ENCODE measurements at regions not wholly inside any gene's neighbourhood (a gene's known extent, or its start where the extent isn't known, plus 50 kb on each side); places are given as distances from the start of the nearest gene placed in this dataset.

DNA sequence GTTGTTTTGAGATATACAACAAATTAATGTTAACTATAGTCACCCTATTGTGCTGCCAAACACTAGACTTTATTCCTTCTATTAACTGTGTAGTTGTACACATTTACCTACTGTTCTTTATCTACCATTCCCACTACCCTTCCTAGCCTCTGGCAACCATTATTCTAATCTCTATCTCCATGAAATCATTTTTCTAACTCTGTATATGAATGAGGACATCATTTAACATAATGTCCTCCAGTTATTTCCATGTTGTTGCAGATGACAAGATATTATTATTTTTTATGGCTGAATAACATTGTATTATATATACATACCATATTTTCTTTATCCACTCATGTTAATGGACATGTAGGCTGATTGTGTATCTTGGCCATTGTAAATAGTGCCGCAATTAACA, 366.3 kb downstream of the TBX15 start:
- DNase-seq: no peak
- no peaks in the 10 kb centered on the region for H3K4me1 ChIP-seq (ENCODE audit: insufficient read depth, low read length)
- no peaks in the 10 kb centered on the region for H3K36me3 Mint-ChIP-seq (ENCODE audit: low read depth)
- H3K4me3 Mint-ChIP-seq: no peak overlapping the region
- H3K36me3 ChIP-seq (ENCODE audit: insufficient read depth, low read length): no peaks in the 10 kb centered on the region
- POLR2A ChIA-PET: no interaction called here
- peaks cover 8% of the 10 kb centered on the region for H3K9me3 Mint-ChIP-seq
- no peaks in the 10 kb centered on the region for H3K27me3 ChIP-seq (ENCODE audit: control insufficient read depth in 1 of 2, insufficient read depth in 2 of 2, low read length in 2 of 2)
- H3K27ac Mint-ChIP-seq: no peak overlapping the region
- intact Hi-C loops (cut with DNase I, micrococcal nuclease): no loop called here
- no peaks in the 10 kb centered on the region for H3K27me3 Mint-ChIP-seq
- ATAC-seq (ENCODE audit: poor library complexity): no peak
- no peaks in the 10 kb centered on the region for H3K4me1 Mint-ChIP-seq (ENCODE audit: low read depth)
- no peak overlapping the region for H3K4me3 ChIP-seq (ENCODE audit: low read length)
- CTCF ChIA-PET: no interaction called here
- peaks cover 0 to 3% of the 10 kb centered on the region in 2 experiments for H3K9me3 ChIP-seq (ENCODE audit: control insufficient read depth in 1 of 2, insufficient read depth in 1 of 2, low read length in 2 of 2)
- TF ChIP-seq, protein P1, sequence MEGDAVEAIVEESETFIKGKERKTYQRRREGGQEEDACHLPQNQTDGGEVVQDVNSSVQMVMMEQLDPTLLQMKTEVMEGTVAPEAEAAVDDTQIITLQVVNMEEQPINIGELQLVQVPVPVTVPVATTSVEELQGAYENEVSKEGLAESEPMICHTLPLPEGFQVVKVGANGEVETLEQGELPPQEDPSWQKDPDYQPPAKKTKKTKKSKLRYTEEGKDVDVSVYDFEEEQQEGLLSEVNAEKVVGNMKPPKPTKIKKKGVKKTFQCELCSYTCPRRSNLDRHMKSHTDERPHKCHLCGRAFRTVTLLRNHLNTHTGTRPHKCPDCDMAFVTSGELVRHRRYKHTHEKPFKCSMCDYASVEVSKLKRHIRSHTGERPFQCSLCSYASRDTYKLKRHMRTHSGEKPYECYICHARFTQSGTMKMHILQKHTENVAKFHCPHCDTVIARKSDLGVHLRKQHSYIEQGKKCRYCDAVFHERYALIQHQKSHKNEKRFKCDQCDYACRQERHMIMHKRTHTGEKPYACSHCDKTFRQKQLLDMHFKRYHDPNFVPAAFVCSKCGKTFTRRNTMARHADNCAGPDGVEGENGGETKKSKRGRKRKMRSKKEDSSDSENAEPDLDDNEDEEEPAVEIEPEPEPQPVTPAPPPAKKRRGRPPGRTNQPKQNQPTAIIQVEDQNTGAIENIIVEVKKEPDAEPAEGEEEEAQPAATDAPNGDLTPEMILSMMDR (IDR thresholded peaks at IDR 0.05): no peak
- no peak overlapping the region for H3K27ac ChIP-seq (ENCODE audit: low read depth in 1 of 2, low read length in 2 of 2)

DNA sequence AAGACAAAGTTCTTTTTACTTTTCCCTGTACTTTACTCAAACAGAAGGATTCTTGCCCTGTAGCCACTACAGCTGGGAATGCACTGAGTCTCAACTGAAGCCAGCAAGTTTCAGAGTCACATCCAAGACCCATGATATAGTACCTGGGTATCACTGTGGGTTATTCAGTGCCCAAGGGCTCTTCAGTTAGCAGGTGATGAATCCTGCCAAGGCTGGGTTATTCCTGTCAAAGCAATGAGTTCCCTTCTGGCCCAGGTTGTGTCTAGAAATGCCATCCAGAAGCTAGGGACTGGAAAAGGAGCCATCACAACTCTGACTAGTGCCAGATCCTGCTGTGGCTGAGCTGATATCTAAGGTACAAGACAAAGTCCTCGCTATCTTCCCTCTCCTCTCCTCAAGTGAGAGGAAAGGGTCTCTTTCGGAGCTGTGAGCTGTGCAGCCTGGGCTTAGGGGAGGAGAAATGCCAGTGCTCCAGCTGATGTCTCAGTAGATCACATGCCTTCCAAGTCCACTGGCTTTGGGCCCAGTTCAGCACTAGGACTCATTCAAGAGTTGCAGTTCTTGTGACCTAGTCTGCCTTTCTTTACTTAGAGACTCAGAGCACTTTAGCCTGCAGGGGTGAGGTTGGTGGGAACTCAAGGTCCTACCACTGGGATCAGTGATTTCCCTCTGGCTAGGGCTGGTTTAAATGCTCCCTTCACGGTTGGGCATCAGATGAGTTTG, 369.4 kb downstream of the TBX15 start:
- no peak for DNase-seq
- Mint-ChIP-seq H3K4me1 (ENCODE audit: low read depth) (no peaks in the 10 kb centered on the region), H3K9me3 (peaks cover 14% of the 10 kb centered on the region), H3K36me3 (ENCODE audit: low read depth) (no peaks in the 10 kb centered on the region), H3K27me3 (no peaks in the 10 kb centered on the region), H3K4me3 (no peak overlapping the region), H3K27ac (no peak overlapping the region)
- Histone ChIP-seq H3K4me3 (ENCODE audit: low read length) (no peak overlapping the region), H3K27me3 (ENCODE audit: control insufficient read depth in 1 of 2, insufficient read depth in 2 of 2, low read length in 2 of 2) (no peaks in the 10 kb centered on the region), H3K4me1 (ENCODE audit: insufficient read depth, low read length) (no peaks in the 10 kb centered on the region), H3K9me3 (ENCODE audit: control insufficient read depth in 1 of 2, insufficient read depth in 1 of 2, low read length in 2 of 2) (peaks cover 0 to 3% of the 10 kb centered on the region in 2 experiments), H3K27ac (ENCODE audit: low read depth in 1 of 2, low read length in 2 of 2) (no peak overlapping the region), H3K36me3 (ENCODE audit: insufficient read depth, low read length) (no peaks in the 10 kb centered on the region)
- intact Hi-C loops (cut with DNase I, micrococcal nuclease): no loop called here
- no peak for ATAC-seq (ENCODE audit: poor library complexity)
- CTCF ChIA-PET: no interaction called here
- POLR2A ChIA-PET: no interaction called here
- TF ChIP-seq, protein P1 (IDR thresholded peaks at IDR 0.05): no peak

DNA sequence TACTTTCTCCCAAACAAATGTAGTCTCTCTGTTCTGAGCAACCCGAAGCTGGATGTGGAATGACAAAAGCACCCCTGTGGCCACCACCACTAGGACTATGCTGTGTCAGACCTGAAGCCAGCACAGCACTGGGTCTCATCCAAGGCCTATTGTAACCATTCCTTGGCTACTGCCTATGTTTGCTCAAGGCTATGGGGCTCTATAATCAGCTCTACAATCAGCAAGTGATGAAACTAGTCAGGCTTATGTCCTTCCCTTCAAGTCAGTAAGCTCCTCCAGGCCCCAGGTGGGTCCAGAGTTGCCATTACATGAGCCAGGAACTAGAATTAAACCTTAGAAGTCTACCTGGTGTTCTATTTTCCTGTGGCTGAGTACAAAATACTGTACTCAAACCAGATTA, 370.2 kb downstream of the TBX15 start:
- Histone ChIP-seq H3K27ac (ENCODE audit: low read depth in 1 of 2, low read length in 2 of 2) (no peak overlapping the region), H3K4me3 (ENCODE audit: low read length) (no peak overlapping the region), H3K36me3 (ENCODE audit: insufficient read depth, low read length) (no peaks in the 10 kb centered on the region), H3K4me1 (ENCODE audit: insufficient read depth, low read length) (no peaks in the 10 kb centered on the region), H3K27me3 (ENCODE audit: control insufficient read depth in 1 of 2, insufficient read depth in 2 of 2, low read length in 2 of 2) (no peaks in the 10 kb centered on the region), H3K9me3 (ENCODE audit: control insufficient read depth in 1 of 2, insufficient read depth in 1 of 2, low read length in 2 of 2) (peaks cover 0 to 3% of the 10 kb centered on the region in 2 experiments)
- POLR2A ChIA-PET: no interaction called here
- TF ChIP-seq, protein P1 (IDR thresholded peaks at IDR 0.05): no peak
- no peak overlapping the region for H3K4me3 Mint-ChIP-seq
- ATAC-seq (ENCODE audit: poor library complexity) (no peak), DNase-seq (no peak)
- H3K27ac Mint-ChIP-seq: no peak overlapping the region
- intact Hi-C loops (cut with DNase I, micrococcal nuclease): no loop called here
- no peaks in the 10 kb centered on the region for H3K4me1 Mint-ChIP-seq (ENCODE audit: low read depth)
- CTCF ChIA-PET: no interaction called here
- no peaks in the 10 kb centered on the region for H3K36me3 Mint-ChIP-seq (ENCODE audit: low read depth)
- peaks cover 17% of the 10 kb centered on the region for H3K9me3 Mint-ChIP-seq
- no peaks in the 10 kb centered on the region for H3K27me3 Mint-ChIP-seq
